8988T (cell line): ENCODE measurements at regions not wholly inside any gene's neighbourhood (a gene's known extent, or its start where the extent isn't known, plus 50 kb on each side); places are given as distances from the start of the nearest gene placed in this dataset.
"Not testable (repeated sequence)": the region's sequence is repeated elsewhere in the genome, so short reads cannot be mapped to it uniquely, and the experiment has no call there.

Source experiments
- DNase-seq: peaks from one replicate; pipeline ENCODE4 v3.0.0; 2011

- no peak for DNase-seq
Observed at GRCh38 chr19:28397306-28397705, 815.6 kb downstream of the UQCRFS1 start.

- no peak for DNase-seq
Observed at GRCh38 chr19:28396287-28396831, 816.6 kb downstream of the UQCRFS1 start.

- DNase-seq = no peak
Observed at GRCh38 chr19:28394725-28395124, 818.2 kb downstream of the UQCRFS1 start.

- DNase-seq = no peak
Observed at GRCh38 chr19:28393574-28394336, 819.2 kb downstream of the UQCRFS1 start.

- no peak for DNase-seq
Observed at GRCh38 chr19:28388988-28389387, 824.0 kb downstream of the UQCRFS1 start.

GRCh38 chr19:28387507-28387906, 825.4 kb downstream of the UQCRFS1 start:
- DNase-seq = no peak

GRCh38 chr19:28386470-28386869, 826.5 kb downstream of the UQCRFS1 start:
- DNase-seq = no peak

GRCh38 chr19:28386066-28386465, 826.9 kb downstream of the UQCRFS1 start:
- no peak for DNase-seq

- no peak for DNase-seq
Observed at GRCh38 chr19:28377077-28377476, 835.9 kb downstream of the UQCRFS1 start.

GRCh38 chr19:28374971-28375370, 838.0 kb downstream of the UQCRFS1 start:
- no peak for DNase-seq

- DNase-seq = no peak
Observed at GRCh38 chr19:28372576-28373247, 840.2 kb downstream of the UQCRFS1 start.

- DNase-seq = no peak
Observed at GRCh38 chr19:28367146-28367545, 845.8 kb downstream of the UQCRFS1 start.

GRCh38 chr19:28363254-28363653, 849.7 kb downstream of the UQCRFS1 start:
- DNase-seq = no peak

- DNase-seq = no peak
Observed at GRCh38 chr19:28359431-28360414, 853.2 kb downstream of the UQCRFS1 start.

- DNase-seq = no peak
Observed at GRCh38 chr19:28358633-28359032, 854.3 kb downstream of the UQCRFS1 start.

GRCh38 chr19:28351761-28352160, 861.2 kb downstream of the UQCRFS1 start:
- no peak for DNase-seq

- DNase-seq = not testable (repeated sequence)
Observed at GRCh38 chr19:28351321-28351720, 861.6 kb downstream of the UQCRFS1 start.

GRCh38 chr19:28350673-28351072, 862.3 kb downstream of the UQCRFS1 start:
- DNase-seq = no peak

GRCh38 chr19:28350037-28350436, 862.9 kb downstream of the UQCRFS1 start:
- DNase-seq = no peak

GRCh38 chr19:28349604-28350003, 863.3 kb downstream of the UQCRFS1 start:
- no peak for DNase-seq

GRCh38 chr19:28345811-28346210, 867.1 kb downstream of the UQCRFS1 start:
- DNase-seq = no peak

- DNase-seq = no peak
Observed at GRCh38 chr19:28341810-28342350, 871.1 kb downstream of the UQCRFS1 start.

- DNase-seq = no peak
Observed at GRCh38 chr19:28334419-28334818, 878.5 kb downstream of the UQCRFS1 start.
